HG03175 (cell line): ENCODE measurements at regions not wholly inside any gene's neighbourhood (a gene's known extent, or its start where the extent isn't known, plus 50 kb on each side); places are given as distances from the start of the nearest gene placed in this dataset.

Source experiments
- ATAC-seq: cut with Tn5 transposase; IDR thresholded peaks from one replicate; pipeline ENCODE4 v1.9.1; 2021; ENCODE audit warnings: mild to moderate bottlenecking, moderate library complexity; ENCODE audit not compliant: unreplicated experiment

DNA sequence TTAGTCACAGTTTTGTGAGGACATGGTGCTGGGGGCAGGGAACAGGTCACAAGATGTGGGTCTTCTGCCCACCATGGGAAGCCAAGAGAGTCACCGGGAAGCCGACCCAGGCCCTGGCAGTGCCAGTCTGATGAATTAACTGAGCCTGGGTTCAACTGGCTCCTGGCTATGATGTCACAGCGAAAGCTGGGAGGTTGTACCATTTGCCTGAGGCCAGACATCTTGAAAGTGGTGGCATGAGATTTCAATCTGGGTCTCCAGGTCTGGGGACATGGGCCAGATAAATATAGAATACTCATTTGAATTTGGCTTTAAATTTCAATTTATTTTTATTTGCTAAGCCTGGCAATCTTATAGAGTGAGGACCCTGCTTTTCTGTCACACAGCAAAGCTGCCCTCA is 280.9 kb downstream of the NSG2 start:
- no peak for ATAC-seq

DNA sequence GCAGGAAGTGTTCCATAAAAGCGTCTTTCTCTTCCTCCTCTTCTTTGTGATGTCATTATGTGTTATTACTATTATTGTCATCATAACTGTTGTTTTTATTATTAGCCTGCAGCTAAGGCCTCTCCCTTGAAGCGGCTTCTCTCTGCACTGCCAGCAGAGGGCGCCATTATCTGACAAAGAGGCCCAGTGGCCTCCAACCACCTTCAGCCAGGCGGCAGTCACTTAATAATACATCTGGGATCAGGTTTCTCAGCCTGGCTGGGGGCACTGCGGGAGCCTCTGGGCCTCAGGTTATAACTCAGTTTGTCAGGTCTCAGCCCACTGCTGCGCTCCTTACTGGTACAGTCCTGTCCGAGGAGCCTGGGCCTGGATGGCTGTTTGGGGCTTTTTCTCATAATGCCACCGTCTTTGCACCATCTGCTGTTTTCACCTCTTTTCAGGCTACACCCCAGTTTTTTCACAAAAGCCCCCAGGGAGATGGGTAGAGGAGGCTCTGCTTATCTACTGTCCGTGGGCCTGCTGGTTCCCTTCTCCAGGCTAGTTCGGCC is 281.9 kb downstream of the NSG2 start:
- ATAC-seq = no peak

DNA sequence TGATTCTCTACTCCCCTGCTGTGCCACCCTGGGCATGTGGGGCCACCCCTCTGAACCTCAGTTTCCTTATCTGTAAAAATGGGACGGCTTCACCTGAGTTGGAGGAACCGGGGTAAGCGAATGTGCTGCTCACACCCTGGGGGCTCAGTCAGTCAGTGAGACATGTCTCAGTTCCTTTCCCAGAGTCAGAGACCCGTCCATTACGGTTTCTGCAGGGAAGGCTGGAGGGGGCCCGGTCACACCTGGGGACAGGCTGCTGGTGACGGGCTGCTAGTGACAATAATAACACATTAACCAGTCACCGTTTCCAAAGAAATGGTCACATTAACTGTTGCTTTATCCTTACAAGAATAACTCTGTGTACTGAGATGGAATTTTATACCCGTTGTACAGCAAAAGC is 282.4 kb downstream of the NSG2 start:
- ATAC-seq = no peak

DNA sequence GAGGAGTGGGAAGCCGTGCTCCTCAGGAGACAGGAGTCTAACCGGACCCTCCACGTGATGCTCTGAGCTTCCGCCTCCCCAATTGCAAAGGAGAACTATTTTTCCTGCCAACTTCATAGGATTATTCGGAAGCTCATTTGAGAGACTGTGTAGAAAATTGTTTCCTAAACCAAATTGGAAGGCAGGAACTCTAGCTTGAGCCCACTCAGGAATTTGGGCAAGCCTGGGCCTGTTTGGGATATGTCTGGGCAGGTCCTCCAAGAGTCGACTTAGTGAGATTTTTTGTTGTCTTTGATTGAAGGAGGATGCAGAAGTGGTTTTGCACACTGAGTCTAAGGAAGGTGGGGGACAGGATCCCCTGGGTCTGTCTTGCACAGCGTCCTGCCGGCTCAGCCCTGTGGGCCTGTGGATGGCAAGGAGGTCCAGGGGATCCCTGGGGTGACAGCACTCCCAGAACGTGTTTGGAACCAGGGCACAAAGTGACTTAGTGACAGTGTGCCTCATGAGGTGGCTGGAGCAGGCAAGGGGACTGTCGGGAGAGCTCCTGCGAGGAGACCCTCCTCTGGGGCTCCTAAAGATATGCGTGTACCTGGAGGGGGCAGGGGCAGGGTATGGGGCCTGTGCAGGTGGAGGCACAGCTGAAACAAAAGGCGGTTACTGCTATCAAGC is 283.3 kb downstream of the NSG2 start:
- ATAC-seq = no peak

DNA sequence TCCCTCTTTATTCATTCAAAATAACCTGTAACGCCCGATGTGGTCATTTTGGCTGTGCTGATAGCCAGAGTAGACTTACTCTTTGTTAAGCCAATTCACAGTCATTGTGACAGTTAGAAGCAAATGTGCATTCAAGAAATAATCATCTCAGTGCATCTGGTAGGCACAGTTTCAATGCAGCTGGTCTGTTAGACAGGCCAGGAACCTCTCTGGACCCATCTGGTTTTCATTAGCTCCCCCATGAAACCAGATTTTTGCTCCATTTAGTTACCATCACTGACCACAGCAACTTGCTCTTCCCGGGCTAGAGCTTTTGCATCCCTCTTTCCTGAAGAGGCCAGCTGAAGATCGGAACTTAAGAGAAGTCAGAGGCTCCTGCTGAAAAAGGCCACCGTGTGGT is 284.2 kb downstream of the NSG2 start:
- ATAC-seq = no peak

DNA sequence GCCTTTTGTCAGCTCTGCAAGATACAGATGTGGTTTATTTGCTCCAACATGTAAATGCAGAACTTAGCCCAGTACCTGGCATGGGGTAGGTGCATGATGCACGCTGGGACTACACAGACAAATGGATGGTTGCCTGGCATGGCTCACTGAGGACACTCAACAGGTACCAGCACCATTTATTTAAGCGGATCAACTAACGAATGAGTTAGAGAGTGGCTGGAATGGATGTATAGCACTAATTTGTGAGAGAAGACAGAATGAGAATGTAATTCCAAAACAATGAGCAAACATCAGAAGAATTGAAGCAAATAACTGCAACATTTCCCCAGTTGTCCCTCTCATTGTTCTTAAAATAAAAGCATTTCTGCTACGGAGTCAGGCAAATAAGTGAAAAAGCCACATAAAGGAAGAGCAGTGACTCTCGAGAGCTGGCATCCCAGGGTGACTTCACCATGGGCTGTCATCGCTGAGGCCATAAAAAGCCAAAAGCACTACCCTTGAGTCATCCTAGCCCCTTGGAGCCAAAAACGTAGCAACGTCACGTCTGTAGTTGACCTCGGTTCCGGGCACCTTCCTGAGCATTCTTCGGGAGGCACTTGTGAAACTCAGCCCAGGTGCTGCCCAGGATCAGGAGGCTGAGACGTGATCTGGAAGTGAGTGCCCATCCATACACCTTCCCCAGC is 290.3 kb downstream of the NSG2 start:
- ATAC-seq = no peak

DNA sequence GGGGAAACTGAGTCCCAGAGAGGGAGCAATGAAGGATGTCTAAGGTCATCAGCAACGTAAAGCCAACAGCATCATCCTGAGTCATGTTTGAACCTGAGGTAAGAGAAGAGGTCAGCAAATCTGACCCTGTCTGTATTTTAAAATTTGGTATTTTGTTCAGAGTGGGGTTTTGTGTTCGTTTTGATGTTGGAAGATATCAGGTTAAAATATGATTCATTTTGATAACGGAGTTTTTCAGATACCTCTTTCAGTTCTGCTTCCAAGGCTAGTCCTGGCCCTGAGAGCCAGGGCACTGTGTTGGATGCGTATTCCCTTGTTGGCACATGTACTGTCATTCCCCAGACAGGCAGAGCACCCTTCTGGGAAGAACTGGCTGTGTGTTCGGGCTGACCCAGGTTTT is 291.0 kb downstream of the NSG2 start:
- ATAC-seq = no peak

DNA sequence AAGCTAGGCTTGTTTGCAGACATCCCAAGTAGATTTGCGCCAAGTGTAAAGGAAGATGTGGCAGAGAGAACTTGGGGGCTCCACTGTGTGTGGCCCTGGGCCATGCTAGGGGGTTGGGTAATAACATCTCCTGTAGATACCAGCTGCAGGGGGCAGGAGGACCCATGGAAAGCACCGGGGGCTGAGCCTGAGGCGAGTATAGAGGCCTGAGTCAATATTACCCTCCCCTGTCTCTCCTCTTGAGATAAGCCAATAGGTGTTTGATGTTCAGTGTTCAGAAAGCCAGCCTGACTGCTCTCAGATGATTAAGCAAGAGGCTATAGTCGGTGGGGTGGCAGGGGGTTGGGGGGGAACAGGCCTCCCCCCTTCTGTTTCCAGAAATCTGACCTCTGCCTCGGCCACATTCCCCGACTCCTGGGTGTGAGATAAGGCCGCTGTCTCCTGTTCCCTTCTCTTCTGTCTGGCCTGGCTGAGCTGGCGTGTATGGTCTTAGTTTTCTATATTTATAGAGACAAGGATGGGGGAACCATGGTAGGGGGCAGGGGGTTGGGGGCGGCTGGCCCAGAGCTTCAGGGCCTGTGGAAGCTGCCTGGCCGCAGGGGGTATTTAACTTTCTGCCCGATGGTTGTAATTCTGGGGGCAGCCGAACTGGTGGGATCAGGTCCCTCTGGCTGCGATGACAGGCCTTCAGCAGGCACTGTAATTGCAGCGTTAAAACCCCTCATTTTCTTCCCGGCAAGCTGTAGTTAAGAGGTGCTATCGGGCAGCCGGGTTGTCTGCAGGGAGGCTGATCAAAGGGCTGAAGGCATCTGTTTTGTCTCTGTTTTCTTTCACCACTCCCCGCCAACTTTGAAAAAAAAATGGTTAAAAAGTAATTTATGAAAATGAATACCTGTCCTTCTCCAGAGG is 292.0 kb downstream of the NSG2 start:
- no peak for ATAC-seq

DNA sequence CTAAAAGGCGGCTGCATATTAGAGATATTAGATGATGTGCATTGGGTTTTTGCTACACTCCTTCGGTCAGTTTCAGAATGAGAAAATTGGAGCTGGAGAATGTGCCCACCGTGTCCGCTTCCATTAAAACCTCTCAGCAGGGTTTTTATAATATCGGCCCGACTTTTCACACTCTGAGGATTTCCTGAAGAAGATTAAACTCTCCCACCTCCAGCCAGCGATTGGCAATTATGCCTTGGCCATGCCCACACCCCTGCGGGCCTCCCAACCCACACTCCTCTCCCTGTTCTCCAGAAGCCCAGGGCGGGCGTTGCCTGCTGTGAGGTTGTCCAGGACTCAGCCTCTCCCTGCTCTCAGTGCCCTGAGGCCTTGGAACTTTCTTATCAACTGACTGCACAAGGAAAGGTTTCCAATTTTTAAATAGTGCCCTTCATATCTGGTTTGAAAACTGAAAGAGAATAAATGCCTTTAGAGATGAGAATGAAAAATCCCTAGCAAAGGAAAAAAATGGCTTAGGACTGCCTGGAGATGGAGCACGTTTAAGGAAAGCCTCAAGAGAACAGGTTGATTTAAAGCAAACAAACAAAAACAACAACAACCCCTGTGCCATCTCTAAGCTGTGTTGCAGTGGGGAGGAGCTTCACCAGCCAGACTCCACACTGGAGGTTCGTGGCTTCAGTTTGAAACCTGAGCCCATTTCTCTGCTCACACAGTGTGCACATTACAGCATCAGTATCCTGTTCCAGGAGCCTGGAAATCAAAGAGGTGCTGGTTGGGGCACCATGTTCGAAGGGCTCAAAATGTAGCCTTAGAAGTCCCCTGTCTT is 292.9 kb downstream of the NSG2 start:
- no peak for ATAC-seq

DNA sequence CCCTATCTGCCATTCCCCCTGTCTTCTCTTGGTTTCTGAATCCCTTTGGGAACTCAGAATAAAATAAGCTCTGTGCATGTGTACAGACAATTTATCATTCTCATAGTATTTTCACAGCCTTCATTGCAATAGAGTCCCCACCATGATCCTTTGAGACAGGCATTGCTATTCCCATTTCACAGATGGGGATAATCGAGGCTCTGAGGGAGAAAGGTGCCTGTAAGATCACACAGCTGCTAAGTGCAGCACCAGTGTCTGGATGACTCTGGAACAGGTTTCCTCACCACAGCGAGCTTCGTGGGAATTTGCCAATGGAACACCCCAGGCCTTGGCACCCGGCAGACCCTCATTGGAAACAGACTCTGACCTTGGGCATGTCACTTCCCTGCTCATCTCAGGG is 293.6 kb downstream of the NSG2 start:
- no peak for ATAC-seq

DNA sequence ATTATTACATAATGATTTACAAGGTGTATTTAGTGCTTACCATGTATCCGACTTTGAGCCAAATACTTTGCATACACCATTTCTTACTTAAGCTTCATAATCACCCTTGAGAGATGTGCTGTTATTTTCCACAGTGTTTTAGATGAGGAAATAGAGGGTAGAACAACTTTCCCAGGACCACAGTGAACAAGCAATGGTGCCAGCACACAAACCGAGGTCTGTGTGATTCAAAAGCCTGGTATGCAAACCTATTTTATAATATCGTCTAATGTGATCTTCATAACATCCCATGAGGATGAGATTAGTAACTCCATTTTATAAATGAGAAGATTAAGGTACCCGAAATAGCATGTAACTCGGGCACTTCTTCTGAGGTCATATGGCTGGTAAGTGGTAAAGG is 294.7 kb downstream of the NSG2 start:
- ATAC-seq = no peak

DNA sequence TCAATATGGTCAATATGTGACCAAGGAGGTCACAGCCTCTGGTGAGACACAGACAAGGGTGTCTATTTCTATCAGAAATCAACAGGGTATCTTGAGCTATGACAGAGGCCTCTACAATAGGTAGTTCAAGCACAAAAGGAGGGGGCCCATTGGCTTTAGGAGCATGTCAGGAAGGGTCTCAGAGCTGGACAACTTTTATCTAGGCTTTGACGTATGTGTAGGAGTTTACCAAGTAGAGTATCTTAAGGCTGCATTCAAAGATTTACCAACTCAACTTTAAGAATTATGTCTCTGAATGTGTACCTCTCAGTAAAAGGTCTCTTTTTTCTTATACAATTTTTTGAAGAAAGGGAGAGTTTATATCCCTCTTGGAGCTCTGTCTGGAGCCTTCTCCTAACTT is 297.2 kb downstream of the NSG2 start:
- no peak for ATAC-seq

DNA sequence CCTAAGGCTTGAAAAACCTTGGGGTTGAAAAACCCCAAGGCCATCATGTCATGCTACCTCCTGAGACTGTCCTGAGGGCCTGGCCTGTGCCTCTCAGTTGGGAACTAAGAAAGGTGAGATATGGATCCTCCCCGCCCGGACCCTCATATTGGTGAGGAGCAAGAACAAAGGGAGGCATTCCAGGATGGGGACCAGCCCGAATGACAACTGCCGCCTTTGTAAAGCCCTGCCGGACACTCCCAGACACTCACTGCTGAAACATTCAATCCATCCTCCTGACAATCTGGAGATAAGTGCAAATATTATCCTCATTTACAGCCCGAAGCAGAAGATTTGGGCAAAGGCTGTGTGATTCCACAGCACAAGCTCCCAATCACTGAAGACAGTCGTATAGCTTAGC is 298.3 kb downstream of the NSG2 start:
- ATAC-seq = no peak

DNA sequence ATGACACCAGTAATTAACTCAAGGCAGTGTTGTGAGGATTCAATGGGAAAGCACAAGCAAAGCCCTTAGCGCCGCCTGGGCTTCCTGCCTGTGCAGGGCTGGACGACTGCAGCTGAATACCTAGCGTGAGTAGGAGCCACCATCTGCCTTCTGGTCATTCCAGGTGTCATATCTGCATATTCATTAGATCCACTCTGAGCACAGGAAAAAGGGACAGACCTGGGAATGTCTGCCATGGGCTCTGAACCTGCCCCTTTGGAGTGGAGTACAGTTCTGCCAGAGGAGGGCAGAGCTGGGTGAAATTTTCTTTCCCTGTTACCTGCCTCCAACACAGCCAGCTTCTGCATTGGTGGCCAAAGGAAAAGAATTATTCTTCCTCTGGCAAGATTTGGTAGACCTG is 298.8 kb downstream of the NSG2 start:
- ATAC-seq = no peak

DNA sequence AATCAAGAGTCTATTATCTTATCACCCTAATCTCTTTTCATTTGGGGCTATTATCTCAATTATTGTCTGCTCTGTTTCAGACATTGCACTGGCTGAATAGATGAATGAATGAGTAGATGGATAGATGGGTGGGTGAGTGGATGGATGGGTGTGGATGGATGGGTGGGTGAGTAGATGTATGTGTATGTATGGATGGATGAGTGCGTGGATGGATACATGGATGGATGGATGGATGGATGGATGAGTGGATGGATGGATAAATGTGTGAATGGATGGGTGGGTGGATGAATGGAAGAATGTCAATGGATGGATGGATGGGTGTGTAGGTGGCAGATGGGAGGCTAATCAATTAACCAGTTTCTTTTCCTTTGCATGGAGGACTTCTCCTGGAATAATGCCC is 301.7 kb downstream of the NSG2 start:
- no peak for ATAC-seq

DNA sequence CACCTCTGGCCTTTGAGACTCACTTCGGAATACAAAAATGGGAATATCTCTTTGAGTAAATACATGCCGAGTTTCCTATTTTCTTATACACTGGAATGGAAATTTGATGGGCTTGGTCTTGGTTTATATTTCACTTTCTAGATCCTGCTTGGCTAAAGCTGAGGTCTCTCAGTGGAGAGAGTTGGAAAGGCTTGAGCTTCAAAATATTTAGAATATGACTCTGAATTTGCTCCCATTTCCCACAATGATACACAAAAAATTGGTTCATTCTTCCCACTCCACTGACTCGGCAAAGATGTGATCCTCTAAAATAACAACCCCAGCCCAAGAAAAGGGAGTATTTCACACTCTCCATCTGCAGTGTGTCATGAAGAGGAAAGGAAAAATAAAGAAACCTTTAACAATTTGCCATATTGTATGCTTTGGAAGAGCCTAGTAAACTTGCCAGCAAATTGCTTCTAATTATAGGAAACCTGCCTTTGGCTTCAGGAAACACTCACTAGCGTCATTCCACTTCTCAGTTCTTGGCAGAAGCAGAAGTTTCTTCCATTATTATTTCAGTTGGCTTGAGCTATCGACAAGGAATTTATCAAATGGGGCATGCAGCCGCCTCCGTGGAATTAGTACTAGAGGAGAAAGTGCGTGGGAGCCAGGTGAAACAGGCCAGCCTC is 302.9 kb downstream of the NSG2 start:
- no peak for ATAC-seq

DNA sequence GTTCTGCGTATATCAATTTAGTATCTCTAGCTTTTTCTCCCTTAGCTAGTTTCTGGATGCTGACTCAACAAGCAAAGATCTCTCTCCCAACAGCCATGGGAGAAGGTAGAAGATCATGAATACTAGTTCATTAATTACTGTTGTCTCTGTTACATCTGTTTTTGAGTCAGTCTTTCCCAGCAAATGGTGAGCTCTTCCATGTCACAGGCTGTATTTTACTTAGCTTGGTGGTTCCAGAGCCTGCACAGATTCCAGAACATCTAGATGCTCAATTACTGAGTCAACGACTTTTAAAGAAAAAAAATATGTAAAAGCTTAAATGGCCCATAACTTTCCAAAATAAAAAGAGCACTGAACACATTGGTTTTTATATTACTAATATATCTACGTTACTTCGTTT is 307.2 kb downstream of the NSG2 start:
- no peak for ATAC-seq

DNA sequence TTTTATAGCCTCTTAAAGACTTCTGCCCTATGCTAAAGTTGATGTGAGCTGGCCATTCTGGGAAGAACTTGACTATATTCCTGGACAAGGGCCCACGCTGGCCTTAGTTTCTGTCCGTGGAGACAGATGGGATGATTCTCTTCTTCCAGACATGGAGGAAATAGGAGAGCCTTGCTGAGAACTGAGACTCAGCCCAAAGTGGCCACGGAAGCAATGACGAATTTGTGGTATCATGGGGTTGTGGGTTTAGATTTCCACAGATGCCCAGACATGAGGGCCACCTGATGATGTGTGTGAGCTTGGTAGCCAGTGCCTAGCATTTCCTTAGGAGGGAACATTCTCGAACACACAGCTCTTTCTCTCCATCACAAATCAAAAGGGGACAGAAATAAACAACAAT is 309.1 kb downstream of the NSG2 start:
- no peak for ATAC-seq

DNA sequence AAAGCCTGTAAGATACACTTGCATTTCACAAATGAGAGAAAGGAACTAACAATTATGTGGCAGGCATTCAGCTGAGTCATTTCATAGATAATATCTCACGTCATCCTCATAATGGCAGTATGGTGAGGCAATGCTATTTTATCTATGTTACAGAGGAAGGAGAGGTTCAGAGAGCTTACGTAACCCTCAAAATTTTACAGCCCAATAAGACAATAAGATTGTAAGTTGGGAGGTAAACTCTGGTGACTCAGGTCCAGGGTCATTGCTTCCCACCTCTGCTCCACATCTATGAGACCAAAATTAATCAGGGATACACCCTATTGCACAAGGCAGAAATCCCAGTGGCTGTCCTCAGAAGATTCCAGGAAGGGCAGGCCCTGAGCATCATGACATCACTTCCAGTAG is 309.7 kb downstream of the NSG2 start:
- ATAC-seq = no peak

DNA sequence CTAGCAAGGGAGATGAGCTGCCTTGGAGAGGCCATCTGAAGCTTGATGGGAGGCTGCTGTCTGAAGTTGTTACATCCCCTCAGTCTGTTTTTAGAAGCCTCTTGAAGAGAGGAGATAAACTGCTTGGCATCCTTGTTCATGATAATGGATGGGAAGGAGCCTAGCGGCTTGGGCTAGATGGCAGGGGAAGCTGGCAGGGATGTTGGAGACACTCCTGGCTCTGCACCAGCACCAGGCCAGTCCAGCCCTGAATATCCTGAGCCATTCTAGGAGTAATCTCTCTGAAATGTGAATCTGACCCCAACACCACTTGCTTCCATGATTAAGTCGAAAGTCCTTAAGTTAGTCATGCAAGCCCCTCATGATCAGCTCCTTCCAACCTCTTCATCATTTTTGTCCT is 310.5 kb downstream of the NSG2 start:
- ATAC-seq = no peak
